H1 (cell line): ENCODE measurements at regions not wholly inside any gene's neighbourhood (a gene's known extent, or its start where the extent isn't known, plus 50 kb on each side); places are given as distances from the start of the nearest gene placed in this dataset.

Experiments used
- CTCF ChIP-seq, 3 experiments: IDR thresholded peaks; 1 replicate in 2 of 3; 2 replicates in 1 of 3; pipeline versions ENCODE4 v1.5.1 to v1.6.1; 2011; ENCODE audit warnings: low read length in 3 of 3, mild to moderate bottlenecking in 3 of 3, inconsistent platforms in 2 of 3, low read depth in 1 of 3, moderate library complexity in 1 of 3; ENCODE audit not compliant: insufficient read depth in 1 of 3; ENCODE audit errors: control extremely low read depth in 1 of 3
- E2F6 ChIP-seq: IDR thresholded peaks from 2 replicates; pipeline ENCODE4 v1.6.1; 2012; ENCODE audit warnings: inconsistent platforms
- EZH2 ChIP-seq: fragments of 200-600 bp; sonication (generic); IDR thresholded peaks from 2 replicates; pipeline ENCODE4 v1.7.1; 2012; ENCODE audit warnings: low read depth, mild to moderate bottlenecking, moderate library complexity, low read length, inconsistent platforms; ENCODE audit not compliant: severe bottlenecking
- GABPA ChIP-seq: IDR thresholded peaks from 2 replicates; pipeline ENCODE4 v1.6.1; 2011; ENCODE audit warnings: mild to moderate bottlenecking, low read length, moderate library complexity, borderline replicate concordance; ENCODE audit not compliant: insufficient read depth
- HDAC6 ChIP-seq: IDR thresholded peaks from one replicate; pipeline ENCODE4 v1.7.1; 2012; ENCODE audit warnings: low read depth, mild to moderate bottlenecking, inconsistent platforms, low read length, moderate library complexity
- KDM5A ChIP-seq: fragments of 200-600 bp; IDR thresholded peaks from 2 replicates; pipeline ENCODE4 v1.7.1; 2012; ENCODE audit warnings: mild to moderate bottlenecking, low read length, inconsistent platforms, mixed read lengths
- MAX ChIP-seq: IDR thresholded peaks from 2 replicates; pipeline ENCODE4 v1.6.1; 2012; ENCODE audit warnings: inconsistent platforms
- POLR2A ChIP-seq, 2 experiments: IDR thresholded peaks; 1 replicate in 1 of 2; 2 replicates in 1 of 2; pipeline ENCODE4 v1.6.1; 2011; ENCODE audit warnings: low read depth in 2 of 2, low read length in 2 of 2, mild to moderate bottlenecking in 2 of 2; ENCODE audit errors: control extremely low read depth in 1 of 2
- POLR2AphosphoS5 ChIP-seq: IDR thresholded peaks from 2 replicates; pipeline ENCODE4 v1.6.1; 2011; ENCODE audit warnings: low read depth, low read length
- RFX5 ChIP-seq: IDR thresholded peaks from 2 replicates; pipeline ENCODE4 v1.6.1; 2011; ENCODE audit warnings: low read depth, low read length, improper control_type of control experiment, borderline replicate concordance
- SP4 ChIP-seq: IDR thresholded peaks from 2 replicates; pipeline ENCODE4 v1.6.1; 2012; ENCODE audit warnings: low read length, inconsistent platforms
- SRF ChIP-seq: IDR thresholded peaks from 2 replicates; pipeline ENCODE4 v1.6.1; 2011; ENCODE audit warnings: mild to moderate bottlenecking, low read depth, low read length, moderate library complexity
- TAF1 ChIP-seq: IDR thresholded peaks from 2 replicates; pipeline ENCODE4 v1.6.1; 2011; ENCODE audit warnings: mild to moderate bottlenecking, low read depth, low read length
- ZNF274 ChIP-seq: IDR thresholded peaks from 2 replicates; pipeline ENCODE4 v1.7.0; 2012; ENCODE audit warnings: low read length, borderline replicate concordance; ENCODE audit errors: extremely low read depth

- TF ChIP-seq RFX5: no peak
- TF ChIP-seq CTCF (IDR thresholded peaks at IDR 0.05; ENCODE audit: control extremely low read depth in 1 of 3, insufficient read depth in 1 of 3, low read depth in 1 of 3, low read length in 3 of 3): peak in 2 of 3 experiments; percentile 42 to 74; a peak in 2 of 4 replicates
- no peak for TF ChIP-seq SRF
- no peak for TF ChIP-seq EZH2
- TF ChIP-seq HDAC6: no peak
- TF ChIP-seq SP4: no peak
- no peak for TF ChIP-seq TAF1
- TF ChIP-seq POLR2AphosphoS5: no peak
- TF ChIP-seq E2F6: no peak
- TF ChIP-seq POLR2A (IDR thresholded peaks at IDR 0.05; ENCODE audit: control extremely low read depth in 1 of 2, low read depth in 2 of 2, low read length in 2 of 2): no peak
- no peak for TF ChIP-seq GABPA
- no peak for TF ChIP-seq KDM5A
- TF ChIP-seq ZNF274: no peak
- no peak for TF ChIP-seq MAX
Observed at GRCh38 chr4:149914119-149915115, 98.8 kb upstream of the IQCM start.
